GM12878 (cell line): ENCODE measurements at regions not wholly inside any gene's neighbourhood (a gene's known extent, or its start where the extent isn't known, plus 50 kb on each side); places are given as distances from the start of the nearest gene placed in this dataset.

Experiments
- ATAC-seq: fragments of 200-7000 bp; cut with Tn5 transposase; 3 replicates; pipeline ENCODE4 v1.9.1; 2020; ENCODE audit warnings: mild to moderate bottlenecking, moderate library complexity
- BruUV-seq: library from RNA; stranded (reverse); fragments of 400-500 nt; replicated peaks from 2 replicates; lab custom pipeline; 2021; lab: Mats Ljungman, UMichigan
- CTCF ChIA-PET: fragments of 300-600 bp; sonication (Branson Sonifier 250); formaldehyde crosslinking; extraction: SDS; loops from one replicate; lab custom pipeline; 2021; ENCODE audit warnings: inconsistent platforms; lab: Yijun Ruan, JAX
- POLR2A ChIA-PET: fragments of 350-600 bp; formaldehyde crosslinking; extraction: SDS; loops from one replicate; lab custom pipeline; 2021; ENCODE audit warnings: inconsistent platforms; lab: Charles Lee
- RAD21 ChIA-PET: fragments of 300-600 bp; sonication (Branson Sonifier 250); formaldehyde crosslinking; loops from one replicate; lab custom pipeline; 2023; ENCODE audit warnings: antibody characterized with exemption; ENCODE audit not compliant: unreplicated experiment; lab: Charles Lee
- SMC1A ChIA-PET: fragments of 300-600 bp; sonication (Branson Sonifier 250); formaldehyde crosslinking; loops from one replicate; lab custom pipeline; 2023; ENCODE audit not compliant: unreplicated experiment, uncharacterized antibody; lab: Charles Lee
- DNase-seq: peaks from one replicate; pipeline ENCODE4 v3.0.0-alpha.2; 2011; ENCODE audit warnings: low read depth, low spot score
- FAIRE-seq: peaks from 3 replicates; lab custom pipeline; 2011; peaks lifted over from hg19 to GRCh38; lab: Jason Lieb, UNC
- H2AFZ ChIP-seq: 2 replicates; pipeline ENCODE4 v1.6.0; 2011; ENCODE audit warnings: low read depth, low read length, control low read depth; ENCODE audit not compliant: control insufficient read depth
- H3K27ac ChIP-seq: 2 replicates; pipeline ENCODE4 v1.5.1; 2011; ENCODE audit warnings: control low read depth; ENCODE audit not compliant: control insufficient read depth, insufficient read depth
- H3K27me3 ChIP-seq, 2 experiments: replicated peaks in 1 of 2; 2 replicates each; pipeline versions ENCODE4 v1.6.0 to v1.6.1; 2011; ENCODE audit warnings: low read length in 1 of 2; ENCODE audit not compliant: control insufficient read depth in 2 of 2, insufficient read depth in 2 of 2
- H3K36me3 ChIP-seq, 2 experiments: 2 replicates each; pipeline ENCODE4 v1.5.1; 2011; ENCODE audit warnings: low read length in 1 of 2; ENCODE audit not compliant: control insufficient read depth in 2 of 2, insufficient read depth in 2 of 2
- H3K4me1 ChIP-seq: 2 replicates; pipeline ENCODE4 v1.6.1; 2011; ENCODE audit warnings: mild to moderate bottlenecking, low read length, moderate library complexity, mixed read lengths; ENCODE audit not compliant: control insufficient read depth, insufficient read depth
- H3K4me2 ChIP-seq: 2 replicates; pipeline ENCODE4 v1.6.0; 2011; ENCODE audit warnings: control low read depth; ENCODE audit not compliant: control insufficient read depth, insufficient read depth
- H3K4me3 ChIP-seq: fragments of 200-600 bp; sonication (generic); 2 replicates; pipeline ENCODE4 v1.5.1; 2016
- H3K79me2 ChIP-seq: 2 replicates; pipeline ENCODE4 v1.6.0; 2011; ENCODE audit warnings: low read length; ENCODE audit not compliant: control insufficient read depth, insufficient read depth
- H3K9ac ChIP-seq: 2 replicates; pipeline ENCODE4 v1.8.0; 2011; ENCODE audit warnings: low read length, control low read depth, mixed read lengths; ENCODE audit not compliant: control insufficient read depth, insufficient read depth
- H3K9me3 ChIP-seq: replicated peaks from 3 replicates; pipeline ENCODE4 v1.5.1; 2011; ENCODE audit warnings: mild to moderate bottlenecking, low read length; ENCODE audit not compliant: control insufficient read depth, insufficient read depth
- H4K20me1 ChIP-seq: 2 replicates; pipeline ENCODE4 v1.6.0; 2011; ENCODE audit not compliant: control insufficient read depth, insufficient read depth
- CHD2 ChIP-seq: IDR thresholded peaks from 2 replicates; pipeline ENCODE4 v1.6.1; 2011; ENCODE audit warnings: low read depth, low read length, improper control_type of control experiment, borderline replicate concordance
- EP300 ChIP-seq, 2 experiments: fragments of 150-350 bp in 1 of 2; IDR thresholded peaks; 2 replicates each; pipeline ENCODE4 v1.6.1; 2011 to 2012; ENCODE audit warnings: low read depth in 2 of 2, low read length in 2 of 2, borderline replicate concordance in 1 of 2, improper control_type of control experiment in 1 of 2, inconsistent platforms in 1 of 2; ENCODE audit not compliant: control insufficient read depth in 1 of 2
- HCFC1 ChIP-seq: fragments of 150-350 bp; IDR thresholded peaks from 2 replicates; pipeline ENCODE4 v1.6.1; 2014; ENCODE audit warnings: low read length
- MTA3 ChIP-seq: IDR thresholded peaks from 2 replicates; pipeline ENCODE4 v1.6.1; 2012; ENCODE audit warnings: low read length, inconsistent platforms, borderline replicate concordance
- NFYA ChIP-seq: IDR thresholded peaks from 2 replicates; pipeline ENCODE4 v1.6.1; 2011; ENCODE audit warnings: low read depth, mild to moderate bottlenecking, low read length, improper control_type of control experiment, borderline replicate concordance
- POU2F2 ChIP-seq: IDR thresholded peaks from 3 replicates; pipeline ENCODE4 v1.6.1; 2011; ENCODE audit warnings: low read depth, mild to moderate bottlenecking, low read length, borderline replicate concordance
- ZSCAN29 ChIP-seq: fragments of 450-650 bp; IDR thresholded peaks from 2 replicates; pipeline ENCODE4 v1.6.1; 2017; ENCODE audit warnings: mild to moderate bottlenecking, moderate library complexity
- WGBS: methylation state at CpG from one replicate; pipeline ENCODE4 v1.1.6; 2016; ENCODE audit warnings: low lambda C conversion rate; ENCODE audit not compliant: insufficient replicate concordance, insufficient coverage; ENCODE audit errors: missing lambda C conversion rate; 5-methylcytosine and 5-hydroxymethylcytosine counted together
- in situ Hi-C: fragments of 300-500 bp; cut with MboI; formaldehyde crosslinking; loops from 9 replicates; pipeline ENCODE4 v1.14.3; 2018; ENCODE audit warnings: mixed read lengths
- intact Hi-C: fragments of 100-400 bp; cut with micrococcal nuclease; formaldehyde crosslinking; loops from one replicate; pipeline ENCODE4 v1.14.2; 2022; ENCODE audit not compliant: unreplicated experiment
- TF ChIP-seq, protein P1 (sequence below): fragments of 450-650 bp; formaldehyde crosslinking; IDR thresholded peaks from 2 replicates; pipeline ENCODE4 v1.4.0; 2022; ENCODE audit warnings: mild to moderate bottlenecking, moderate library complexity

DNA sequence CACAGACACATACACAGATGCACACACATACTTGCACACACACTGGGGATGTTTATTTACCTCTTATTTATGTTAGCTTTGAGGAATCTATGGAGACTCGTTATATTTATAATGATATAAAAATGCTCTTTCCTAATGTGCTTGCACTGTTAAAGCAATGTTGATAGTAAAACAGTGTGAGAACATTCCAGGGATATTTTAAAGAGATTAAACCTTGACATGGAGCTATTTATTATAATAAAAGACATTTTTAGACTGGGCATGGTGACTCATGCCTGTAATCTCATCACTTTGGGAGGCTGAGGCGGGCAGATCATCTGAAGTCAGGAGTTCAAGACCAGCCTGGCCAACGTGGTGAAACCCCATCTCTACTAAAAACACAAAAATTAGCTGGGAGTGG, 557.3 kb upstream of the ZNF804A start:
- no peaks in the 10 kb centered on the region for H4K20me1 ChIP-seq

More for the DNA sequence above, 557.3 kb upstream of the ZNF804A start:
- Histone ChIP-seq H3K9ac (no peak overlapping the region), H3K4me2 (no peak overlapping the region), H3K79me2 (no peaks in the 10 kb centered on the region), H3K27ac (no peak overlapping the region), H2AFZ (no peak overlapping the region), H3K27me3 (no peaks in the 10 kb centered on the region), H3K9me3 (no peaks in the 10 kb centered on the region), H3K36me3 (no peaks in the 10 kb centered on the region), H3K4me3 (no peak overlapping the region), H3K4me1 (no peaks in the 10 kb centered on the region)
- RAD21 ChIA-PET, result no interaction called here
- SMC1A ChIA-PET, result no interaction called here
- DNase-seq, result no peak
- in situ Hi-C loops (no loop called here), intact Hi-C loops (no loop called here)
- no peak for FAIRE-seq
- no TSS peak for BruUV-seq
- CTCF ChIA-PET, result no interaction called here
- POLR2A ChIA-PET, result no interaction called here
- no peak for TF ChIP-seq MTA3
- no peak for TF ChIP-seq NFYA
- TF ChIP-seq, protein P1, sequence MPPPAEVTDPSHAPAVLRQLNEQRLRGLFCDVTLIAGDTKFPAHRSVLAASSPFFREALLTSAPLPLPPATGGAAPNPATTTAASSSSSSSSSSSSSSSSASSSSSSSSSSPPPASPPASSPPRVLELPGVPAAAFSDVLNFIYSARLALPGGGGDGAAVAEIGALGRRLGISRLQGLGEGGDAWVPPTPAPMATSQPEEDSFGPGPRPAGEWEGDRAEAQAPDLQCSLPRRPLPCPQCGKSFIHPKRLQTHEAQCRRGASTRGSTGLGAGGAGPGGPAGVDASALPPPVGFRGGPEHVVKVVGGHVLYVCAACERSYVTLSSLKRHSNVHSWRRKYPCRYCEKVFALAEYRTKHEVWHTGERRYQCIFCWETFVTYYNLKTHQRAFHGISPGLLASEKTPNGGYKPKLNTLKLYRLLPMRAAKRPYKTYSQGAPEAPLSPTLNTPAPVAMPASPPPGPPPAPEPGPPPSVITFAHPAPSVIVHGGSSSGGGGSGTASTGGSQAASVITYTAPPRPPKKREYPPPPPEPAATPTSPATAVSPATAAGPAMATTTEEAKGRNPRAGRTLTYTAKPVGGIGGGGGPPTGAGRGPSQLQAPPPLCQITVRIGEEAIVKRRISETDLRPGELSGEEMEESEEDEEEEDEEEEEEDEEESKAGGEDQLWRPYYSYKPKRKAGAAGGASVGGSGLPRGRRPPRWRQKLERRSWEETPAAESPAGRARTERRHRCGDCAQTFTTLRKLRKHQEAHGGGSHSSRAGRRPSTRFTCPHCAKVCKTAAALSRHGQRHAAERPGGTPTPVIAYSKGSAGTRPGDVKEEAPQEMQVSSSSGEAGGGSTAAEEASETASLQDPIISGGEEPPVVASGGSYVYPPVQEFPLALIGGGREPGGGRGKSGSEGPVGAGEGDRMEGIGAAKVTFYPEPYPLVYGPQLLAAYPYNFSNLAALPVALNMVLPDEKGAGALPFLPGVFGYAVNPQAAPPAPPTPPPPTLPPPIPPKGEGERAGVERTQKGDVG (CRISPR knock-in tag), result no peak
- TF ChIP-seq EP300 (IDR thresholded peaks at IDR 0.05; ENCODE audit: borderline replicate concordance in 1 of 2, control insufficient read depth in 1 of 2, low read depth in 2 of 2, low read length in 2 of 2), result no peak
- no peak for TF ChIP-seq POU2F2
- no peak for TF ChIP-seq ZSCAN29
- no peak for TF ChIP-seq HCFC1
- TF ChIP-seq CHD2, result no peak
- ATAC-seq, result no peak
- 26% methylated on average over 3 of the region's 3 CpGs for WGBS
